ENCODE measurements at regions not wholly inside any gene's neighbourhood (a gene's known extent, or its start where the extent isn't known, plus 50 kb on each side); places are given as distances from the start of the nearest gene placed in this dataset.
A peak's percentile ranks its signal among the peaks of the same experiment; 100 is the strongest.

DNA sequence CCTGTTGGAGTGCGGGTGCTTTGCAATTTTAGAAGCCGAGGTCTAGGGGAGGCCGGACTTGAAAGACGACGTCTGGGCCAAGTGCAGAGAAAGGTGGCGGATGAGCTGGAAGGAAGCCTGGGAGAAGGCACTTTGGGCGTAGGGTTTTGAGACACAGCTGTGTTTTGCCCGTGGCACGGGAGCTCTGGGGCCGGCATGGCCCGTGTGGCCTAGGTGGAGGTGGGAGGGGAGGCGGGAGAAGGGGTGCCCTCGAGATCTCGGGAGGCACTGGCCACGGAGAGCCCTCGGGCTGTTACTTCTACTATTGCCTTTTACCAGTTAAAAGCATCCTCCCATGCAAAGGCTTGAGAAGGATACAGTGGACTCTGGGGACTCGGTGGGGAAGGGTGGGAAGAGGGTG, 161.9 kb downstream of the FOXL1 start:
- no peak for DNase-seq (ENCODE audit: low read depth in 2 of 2)

DNA sequence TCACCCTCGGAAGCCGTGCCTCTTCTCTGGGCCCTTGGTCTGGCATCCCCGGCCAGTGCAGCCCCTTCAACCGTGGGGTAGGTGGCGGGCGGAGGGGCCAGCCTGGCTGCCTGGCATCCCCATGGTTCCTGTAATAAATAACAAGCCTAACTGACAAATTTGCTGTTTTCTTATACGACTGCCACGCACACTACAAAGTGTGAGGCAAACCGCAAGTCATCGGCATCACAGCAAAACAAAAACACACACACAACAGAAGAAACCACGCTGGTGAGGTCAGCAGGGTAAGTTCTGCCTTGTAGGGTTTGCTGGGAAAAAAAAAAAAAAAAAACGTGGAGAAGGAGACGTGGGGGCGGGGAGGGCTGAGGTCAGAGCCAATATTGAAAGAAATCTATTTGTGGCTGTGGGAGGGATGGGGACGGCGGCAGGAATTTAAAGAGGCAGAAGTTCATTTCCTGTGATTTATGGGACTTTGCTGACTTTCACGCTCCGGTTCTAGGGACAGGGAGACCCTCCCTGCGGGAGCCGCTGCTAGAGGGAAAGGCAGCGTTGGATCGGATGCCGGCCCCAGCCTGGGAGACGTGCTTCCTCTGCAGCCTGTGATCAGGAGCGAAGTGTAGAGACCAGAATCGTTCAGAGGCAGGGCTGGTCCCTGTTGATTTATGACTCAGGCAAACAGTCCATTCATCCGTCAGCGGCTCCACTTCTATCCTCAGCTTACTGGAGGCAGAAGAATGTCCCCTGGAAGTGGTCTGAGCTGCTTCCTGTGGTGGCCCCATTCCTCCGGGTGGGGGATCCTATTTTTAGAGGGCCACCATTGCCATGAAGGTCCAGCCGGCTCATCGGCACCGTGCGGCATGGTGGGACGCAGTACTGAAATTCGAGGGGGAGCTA, 162.8 kb downstream of the FOXL1 start:
- DNase-seq (ENCODE audit: low read depth in 2 of 2) = peak; percentile 75 to 97

DNA sequence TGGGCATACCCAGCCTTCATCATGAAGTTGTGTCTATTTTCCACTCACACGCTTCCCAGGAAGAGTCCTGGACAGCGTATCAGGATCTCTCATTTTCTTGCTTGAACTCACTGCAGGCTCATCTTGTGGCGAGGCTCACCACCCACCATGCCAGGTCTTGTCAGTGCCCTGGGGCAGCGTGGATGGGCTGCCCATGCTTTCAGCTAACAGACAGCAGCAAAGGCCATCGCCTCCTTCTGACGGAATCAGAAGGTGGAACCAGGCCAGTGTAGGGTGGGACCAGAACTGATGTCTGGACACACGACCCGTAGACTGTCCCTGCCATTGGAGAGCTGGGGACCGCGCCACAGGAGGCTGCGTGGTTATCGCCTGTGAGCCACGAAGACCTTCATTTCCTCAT, 169.4 kb downstream of the FOXL1 start:
- DNase-seq (ENCODE audit: low read depth in 2 of 2) = no peak

DNA sequence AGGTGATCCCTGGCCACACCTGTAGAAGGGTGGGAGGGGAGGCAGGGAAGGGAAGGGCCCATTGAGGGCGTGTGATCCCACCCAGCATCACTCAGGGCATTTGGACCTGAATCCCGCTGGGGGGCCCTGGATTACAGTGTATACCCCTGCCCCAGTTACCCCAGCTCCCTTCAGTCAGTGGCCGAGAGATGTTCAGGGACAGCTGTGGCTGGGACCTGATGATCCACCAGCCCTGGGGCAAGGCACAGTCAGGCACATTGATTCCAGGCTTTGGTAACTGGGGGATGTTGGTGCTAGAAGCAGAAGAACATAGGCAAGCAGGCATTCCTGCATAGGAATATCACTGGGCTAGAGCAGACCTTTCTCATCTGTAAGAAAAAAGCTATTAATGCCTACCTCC, 170.3 kb downstream of the FOXL1 start:
- no peak for DNase-seq (ENCODE audit: low read depth in 2 of 2)

DNA sequence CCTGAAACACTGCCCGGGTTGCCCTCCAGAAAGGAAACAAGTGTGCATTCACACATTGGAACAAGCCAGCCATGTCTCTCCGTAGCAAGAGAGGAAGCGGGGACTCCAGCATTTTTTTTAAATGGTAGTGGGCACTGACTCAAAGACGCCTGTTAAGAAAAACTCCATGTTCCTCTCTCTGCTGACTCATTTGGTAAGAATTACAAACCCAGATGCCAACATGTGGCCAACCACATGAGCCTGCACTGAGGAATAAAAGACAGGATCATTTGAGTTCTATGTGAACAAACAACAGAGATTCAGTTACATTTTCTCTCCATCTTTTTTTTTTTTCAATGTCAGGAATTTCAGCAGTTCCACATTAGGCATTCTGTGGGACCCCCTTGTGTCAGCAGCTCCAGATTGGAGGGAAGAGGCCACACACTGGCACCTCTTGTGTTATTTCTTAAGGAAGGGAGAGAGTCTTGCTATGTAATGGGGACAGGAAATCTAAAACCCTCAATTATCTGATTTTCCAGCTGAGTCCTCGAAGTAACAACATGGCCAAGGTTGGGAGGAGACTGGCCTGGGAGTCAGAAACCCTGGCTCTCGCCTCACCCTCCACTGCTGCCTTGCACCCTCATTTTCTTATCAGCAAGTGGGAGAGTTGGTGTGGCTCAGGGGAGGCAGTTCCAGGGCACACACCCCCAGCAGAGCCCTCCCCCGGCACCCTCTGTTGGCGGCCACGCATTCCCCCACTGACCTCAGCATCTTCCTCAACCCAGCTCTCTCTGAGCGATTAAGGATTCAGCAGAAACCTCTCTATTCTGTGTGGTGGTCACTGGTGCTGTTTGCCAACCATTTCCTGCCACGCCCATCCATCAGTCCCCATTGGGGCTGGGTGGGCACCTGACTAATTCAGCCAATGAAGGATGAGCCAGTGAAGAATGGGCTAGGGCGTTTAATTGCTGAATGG, 173.0 kb downstream of the FOXL1 start:
- DNase-seq (ENCODE audit: low read depth in 2 of 2) = peak in 1 of 2 donors; percentile 71

DNA sequence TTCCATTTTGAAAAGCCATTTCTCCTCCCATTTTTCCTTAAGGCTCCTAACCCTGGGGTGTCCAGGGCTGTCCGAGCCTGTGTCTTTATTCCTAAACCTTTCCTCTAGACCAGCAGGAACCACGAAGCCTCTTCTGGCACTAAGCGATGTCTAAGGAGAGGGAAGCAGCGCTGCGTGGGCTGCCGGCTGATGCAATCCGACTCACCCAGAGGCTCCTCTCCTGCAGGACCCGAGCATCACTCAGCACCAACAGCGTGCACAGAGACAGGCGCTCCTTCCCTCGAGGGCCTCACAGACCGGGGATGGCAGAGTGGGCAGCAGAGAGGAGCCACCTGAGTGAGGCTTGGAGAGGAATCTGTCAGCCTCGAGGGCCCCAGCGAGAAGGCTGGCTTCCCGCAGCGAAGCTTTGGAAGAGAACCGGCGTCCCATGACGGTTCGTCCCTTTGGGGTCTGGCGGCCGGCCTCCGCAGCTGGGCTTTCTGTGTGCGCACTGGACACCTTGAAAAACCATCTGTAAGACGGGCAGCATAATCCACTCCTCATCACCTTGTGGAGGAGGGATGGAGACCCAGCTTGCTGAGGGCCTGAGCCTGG, 174.3 kb downstream of the FOXL1 start:
- no peak for DNase-seq (ENCODE audit: low read depth in 2 of 2)

DNA sequence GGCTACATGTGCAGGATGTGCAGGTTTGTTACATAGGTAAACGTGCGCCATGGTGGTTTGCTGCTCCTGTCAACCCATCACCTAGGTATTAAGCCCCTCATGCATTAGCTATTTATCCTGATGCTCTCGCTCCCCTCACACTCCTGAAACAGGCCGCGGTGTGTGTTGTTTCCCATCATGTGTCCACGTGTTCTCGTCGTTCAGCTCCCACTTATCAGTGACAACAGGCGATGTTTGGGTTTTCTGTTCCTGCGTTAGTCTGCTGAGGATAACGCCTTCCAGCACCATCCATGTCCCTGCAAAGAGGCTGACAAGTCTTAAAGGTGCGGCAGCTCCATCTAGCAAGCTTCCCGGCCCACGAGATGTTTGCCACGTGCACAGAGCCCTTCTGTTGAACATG, 175.1 kb downstream of the FOXL1 start:
- no peak for DNase-seq (ENCODE audit: low read depth in 2 of 2)

DNA sequence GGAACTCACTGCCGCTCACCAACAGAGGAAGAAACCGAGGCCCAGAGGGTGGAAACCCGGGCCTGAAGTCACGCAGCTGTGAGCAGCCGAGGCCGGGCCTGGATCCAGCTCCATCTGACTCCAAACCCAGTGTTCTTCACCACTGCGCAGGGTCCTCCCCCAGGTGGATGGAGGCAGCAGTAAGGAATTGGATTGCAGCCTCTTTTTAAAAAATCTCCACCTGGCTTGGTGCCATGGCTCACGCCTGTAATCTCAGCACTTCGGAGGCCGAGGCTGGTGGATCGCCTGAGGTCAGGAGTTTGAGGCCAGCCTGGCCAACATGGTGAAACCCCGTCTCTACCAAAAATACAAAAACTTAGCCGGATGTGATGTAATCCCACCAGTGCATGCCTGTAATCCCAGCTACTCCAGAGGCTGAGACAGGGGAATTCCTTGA, 177.2 kb downstream of the FOXL1 start:
- no peak for DNase-seq (ENCODE audit: low read depth in 2 of 2)

DNA sequence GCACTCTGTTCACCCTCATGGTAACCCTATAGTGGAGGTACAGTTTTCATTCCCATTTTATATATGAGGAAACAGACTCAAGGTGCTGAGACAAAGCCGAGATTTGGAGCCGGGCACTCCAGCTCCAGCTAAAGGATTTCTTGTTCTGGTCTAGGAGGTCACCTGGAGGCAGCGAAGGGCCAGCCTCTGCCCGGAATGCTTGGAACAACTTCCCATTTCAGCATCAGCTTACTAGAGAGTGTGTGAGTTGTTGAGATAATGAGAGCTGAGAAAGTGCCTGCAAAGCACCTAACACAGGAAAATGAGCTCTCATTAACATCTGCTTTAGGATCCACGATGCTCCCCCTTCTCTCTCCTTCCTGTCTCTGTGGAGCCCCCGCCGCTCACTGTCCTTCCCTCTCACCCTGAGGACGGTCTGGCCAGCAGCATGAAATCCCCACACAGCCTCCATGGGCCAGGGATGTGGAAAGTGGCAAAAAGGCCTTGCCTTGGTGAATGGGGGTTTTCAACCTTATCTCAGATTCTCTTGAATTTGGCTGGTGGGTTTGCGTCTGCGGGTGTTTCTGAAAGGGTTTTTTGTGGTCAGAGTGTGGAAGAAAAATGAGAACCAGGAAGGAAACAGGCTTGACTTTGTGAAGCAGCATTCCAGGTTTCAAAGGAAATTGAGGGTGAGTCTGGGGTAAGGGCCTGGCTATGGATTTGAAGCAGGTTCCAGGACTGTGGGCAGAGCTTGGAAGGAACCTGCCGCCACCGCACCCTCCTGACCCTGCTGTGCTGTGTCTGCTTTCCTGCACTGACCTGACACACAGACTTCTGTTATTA, 178.7 kb downstream of the FOXL1 start:
- no peak for DNase-seq (ENCODE audit: low read depth in 2 of 2)

DNA sequence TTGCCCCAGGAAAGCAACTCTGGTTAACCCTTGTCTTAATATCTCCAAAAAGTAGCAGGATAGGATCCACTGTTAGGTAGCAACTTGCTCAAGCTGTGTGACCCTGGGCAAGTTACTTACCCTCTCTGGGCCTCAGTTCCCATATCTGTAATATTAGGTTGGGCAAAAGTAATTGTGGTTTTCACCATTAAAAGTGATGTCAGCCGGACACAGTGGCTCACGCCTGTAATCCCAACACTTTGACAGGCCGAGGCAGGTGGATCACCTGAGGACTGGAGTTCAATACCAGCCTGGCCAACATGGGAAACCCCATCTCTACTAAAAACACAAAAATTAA, 179.3 kb downstream of the FOXL1 start:
- DNase-seq (ENCODE audit: low read depth in 2 of 2) = no peak

DNA sequence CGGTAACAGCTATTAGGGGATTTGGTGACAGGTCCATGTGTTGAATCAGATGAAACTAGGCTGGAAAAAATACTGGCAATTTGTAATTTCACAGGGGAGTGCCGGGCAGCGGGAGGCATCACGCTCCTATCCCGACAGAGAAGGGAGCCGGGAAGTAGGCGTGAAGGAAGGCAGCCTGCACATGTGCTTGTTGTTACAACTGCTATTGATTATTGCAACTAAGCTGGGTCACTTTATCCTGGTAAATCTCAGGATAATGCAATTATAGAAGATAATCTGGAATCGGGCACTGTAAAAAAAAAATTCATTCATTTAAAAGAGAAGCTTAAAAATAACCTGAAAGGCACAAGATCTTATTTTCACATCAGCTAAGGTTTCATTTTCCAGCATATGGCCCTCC, 180.6 kb downstream of the FOXL1 start:
- DNase-seq (ENCODE audit: low read depth in 2 of 2) = no peak

DNA sequence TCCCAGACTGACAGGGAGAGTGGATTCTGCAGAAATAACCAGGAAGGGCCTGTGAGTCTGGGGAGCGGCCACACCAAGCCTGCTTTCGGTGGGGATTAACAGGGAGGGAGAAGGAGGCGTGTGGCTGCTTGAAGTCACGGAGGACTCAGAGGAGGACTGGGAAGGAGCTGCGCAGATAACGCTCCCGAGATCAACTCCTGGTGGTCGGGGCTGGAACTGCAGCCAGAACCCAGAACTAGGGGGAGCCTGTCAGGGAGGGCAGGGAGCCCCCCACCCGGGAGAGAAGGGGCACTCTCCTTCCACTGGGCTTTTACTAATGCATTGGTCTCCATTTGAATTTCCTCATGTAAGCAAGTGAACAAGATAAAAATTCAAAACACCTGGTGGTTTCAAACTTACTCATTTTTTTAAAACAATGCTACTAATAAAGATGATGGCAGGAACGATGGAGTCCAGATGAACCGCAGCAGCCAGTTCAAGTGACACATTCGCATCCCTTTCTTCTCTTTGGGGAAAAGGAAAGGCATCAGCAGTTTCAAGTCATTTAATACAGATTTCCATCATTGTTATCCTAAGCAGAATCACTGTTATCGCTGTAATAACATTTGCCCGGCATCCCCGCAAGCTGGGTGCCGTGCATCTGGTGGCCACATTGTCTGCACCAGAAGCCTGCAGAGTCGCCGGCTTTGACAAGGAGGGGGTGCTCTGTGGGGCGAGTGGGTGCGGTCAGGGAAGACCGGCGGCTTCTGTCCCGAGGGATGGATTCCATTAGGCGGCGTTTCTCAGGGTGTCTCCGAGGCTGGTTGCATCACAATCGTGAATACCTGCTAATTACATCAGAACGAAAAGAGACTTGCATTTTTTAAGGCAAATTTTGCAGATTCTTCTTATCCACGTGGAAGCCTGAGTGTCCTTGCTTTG, 183.0 kb downstream of the FOXL1 start:
- DNase-seq (ENCODE audit: low read depth in 2 of 2) = peak in 1 of 2 donors; percentile 72

DNA sequence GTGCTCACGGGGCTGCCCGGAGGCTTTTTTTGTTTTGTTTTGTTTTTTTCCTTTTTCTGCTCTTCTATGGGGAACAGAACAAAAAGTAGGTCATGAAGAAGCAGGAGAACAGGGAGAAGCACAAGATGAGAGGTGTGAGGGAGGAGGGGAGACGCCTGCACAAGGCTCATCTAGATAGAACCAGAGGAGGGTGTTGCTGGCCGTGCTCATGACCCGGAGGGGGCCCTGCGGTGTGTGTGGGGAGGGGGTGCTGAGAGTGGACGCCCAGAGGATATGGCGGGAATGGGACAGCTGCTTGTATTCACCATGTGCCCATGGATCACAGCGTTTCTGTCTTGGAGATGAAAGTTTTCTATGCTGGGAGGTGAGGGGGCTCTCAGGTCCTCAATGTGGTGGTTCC, 183.7 kb downstream of the FOXL1 start:
- no peak for DNase-seq (ENCODE audit: low read depth in 2 of 2)

DNA sequence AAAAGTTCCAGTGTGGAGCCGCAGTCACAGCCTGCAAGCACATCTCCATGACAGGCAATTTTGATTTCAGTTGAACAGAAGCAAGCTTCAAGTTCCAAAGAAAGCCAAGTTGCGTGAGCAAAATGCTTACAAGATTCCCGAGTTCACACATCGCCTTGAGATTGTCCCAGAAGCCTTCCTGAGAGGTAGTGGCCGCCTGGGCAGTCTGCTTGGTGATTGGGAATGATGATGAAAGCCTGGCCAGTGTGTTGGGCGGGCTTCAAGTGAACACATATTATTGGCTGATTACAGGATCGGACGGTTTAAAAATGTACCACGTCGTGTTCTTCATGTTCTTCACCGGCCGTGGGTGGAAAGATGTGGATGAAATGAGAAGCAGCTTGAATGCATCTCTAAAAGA, 185.5 kb downstream of the FOXL1 start:
- DNase-seq (ENCODE audit: low read depth in 2 of 2) = no peak

DNA sequence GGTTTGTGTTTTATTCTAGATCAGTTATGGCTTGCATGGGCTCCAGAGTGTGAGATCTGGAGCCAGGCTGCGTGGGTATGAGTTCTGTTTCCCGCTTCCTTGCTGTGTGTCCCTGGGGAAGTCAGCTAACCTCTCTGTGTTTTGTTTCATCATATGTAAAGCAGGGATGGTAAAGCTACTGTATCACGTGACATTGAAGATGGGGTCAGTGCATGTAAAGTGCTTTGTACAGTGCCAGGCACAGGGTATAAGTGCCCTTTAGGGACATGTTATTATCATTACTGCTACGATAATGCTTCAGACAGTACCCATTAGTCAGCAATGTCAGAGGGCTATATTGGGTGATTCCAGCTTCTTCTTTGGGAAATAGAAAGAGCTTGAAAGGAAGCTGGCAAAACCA, 186.2 kb downstream of the FOXL1 start:
- DNase-seq (ENCODE audit: low read depth in 2 of 2) = no peak

DNA sequence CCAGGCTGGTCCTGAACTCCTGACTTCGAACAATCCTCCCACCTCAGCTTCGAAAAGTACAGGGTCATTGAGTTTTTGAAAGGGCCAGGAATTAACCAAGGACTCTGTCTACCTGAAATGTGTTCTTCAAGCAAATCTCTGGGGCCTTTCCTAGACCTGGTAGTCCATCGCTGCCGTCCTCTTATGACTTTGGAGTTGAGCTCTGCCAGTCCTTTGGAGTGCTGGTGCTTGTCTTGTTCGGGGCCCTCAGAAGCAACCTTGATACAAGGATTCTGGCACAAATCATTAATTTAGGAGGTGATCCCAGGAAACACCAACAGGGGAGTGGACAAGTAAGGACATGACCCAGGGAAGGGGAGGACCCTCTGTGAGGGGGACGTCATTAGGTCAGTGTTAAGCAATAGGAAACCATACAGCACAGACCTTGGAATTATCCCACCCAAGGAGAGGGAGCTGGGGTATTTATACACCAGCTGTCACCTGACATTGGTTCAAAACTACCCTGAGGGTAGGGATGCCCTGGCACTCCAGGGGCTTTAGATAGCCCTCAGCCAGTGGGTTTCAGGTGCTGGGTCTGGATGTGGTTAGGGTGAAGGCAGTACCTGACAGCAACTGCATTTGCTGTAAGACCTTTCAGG, 187.2 kb downstream of the FOXL1 start:
- DNase-seq (ENCODE audit: low read depth in 2 of 2) = no peak

DNA sequence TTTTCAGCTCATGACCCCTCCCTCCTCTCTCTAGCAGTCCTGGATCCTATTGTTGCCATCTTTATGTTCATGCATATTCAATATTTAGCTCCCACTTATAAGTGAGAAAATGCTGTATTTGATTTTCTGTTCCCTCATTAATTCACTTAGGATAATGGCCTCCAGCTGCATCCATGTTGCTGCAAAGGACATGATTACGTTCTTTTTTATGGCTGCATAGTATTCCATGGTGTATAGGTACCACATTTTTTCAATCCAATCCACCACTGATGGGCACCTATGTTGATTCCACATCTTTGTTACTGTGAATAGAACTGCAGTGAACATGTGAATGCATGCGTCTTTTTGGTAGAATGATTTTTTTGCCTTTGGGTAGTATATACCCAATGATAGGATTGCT, 188.4 kb downstream of the FOXL1 start:
- DNase-seq (ENCODE audit: low read depth in 2 of 2) = no peak

DNA sequence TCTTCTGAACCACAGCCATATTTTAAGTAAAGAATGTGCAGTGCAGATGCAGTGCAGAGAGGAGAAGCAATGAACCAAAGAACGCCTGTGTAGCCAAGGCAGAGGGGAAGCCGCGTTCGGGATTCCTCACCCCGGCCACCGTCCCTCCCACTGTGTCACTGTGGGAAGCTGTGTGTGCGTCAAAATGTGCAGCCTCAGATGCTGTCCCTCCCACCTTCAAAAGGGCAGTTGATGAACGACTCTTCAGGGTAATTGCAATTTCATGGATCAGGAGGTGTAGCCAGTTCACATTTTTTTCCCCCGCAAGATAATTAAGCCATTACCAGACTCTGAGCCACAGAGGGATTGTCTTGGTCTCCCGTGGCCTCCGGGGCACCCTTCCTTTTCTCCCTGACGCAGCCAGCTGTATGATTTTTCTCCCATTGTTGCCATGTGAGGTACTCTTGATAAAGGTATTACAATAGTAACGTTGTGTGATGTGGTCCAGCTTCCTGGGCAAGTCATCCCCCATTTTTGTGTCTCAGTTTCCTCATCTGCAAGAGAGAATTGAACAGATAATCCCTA, 190.0 kb downstream of the FOXL1 start:
- no peak for DNase-seq (ENCODE audit: low read depth in 2 of 2)

DNA sequence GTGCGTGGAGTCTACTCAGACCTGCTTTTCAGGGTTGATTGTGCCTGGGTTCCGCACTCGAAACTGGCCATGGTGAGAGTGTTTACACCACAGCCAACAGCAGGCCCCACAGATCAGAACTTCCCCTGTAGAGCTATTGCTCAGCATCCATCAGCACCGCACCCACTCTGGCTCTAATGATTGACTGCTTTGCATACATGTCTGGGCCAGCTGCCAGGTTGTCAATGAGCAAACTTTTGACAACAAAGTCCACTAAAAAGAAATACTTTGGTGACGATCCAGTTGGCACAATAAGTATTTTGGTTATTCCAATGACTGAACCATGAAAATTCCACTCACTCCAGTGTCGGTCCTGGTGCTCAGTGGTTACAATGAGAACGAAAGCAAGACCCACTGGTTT, 190.7 kb downstream of the FOXL1 start:
- DNase-seq (ENCODE audit: low read depth in 2 of 2) = peak; percentile 96 to 97
